GM19468 (cell line): ENCODE measurements at regions not wholly inside any gene's neighbourhood (a gene's known extent, or its start where the extent isn't known, plus 50 kb on each side); places are given as distances from the start of the nearest gene placed in this dataset.

ENCODE experiments used
- ATAC-seq: cut with Tn5 transposase; IDR thresholded peaks from one replicate; pipeline ENCODE4 v1.9.1; 2021; ENCODE audit warnings: mild to moderate bottlenecking, moderate library complexity, moderate number of reproducible peaks; ENCODE audit not compliant: unreplicated experiment; ENCODE audit errors: extremely low read depth

DNA sequence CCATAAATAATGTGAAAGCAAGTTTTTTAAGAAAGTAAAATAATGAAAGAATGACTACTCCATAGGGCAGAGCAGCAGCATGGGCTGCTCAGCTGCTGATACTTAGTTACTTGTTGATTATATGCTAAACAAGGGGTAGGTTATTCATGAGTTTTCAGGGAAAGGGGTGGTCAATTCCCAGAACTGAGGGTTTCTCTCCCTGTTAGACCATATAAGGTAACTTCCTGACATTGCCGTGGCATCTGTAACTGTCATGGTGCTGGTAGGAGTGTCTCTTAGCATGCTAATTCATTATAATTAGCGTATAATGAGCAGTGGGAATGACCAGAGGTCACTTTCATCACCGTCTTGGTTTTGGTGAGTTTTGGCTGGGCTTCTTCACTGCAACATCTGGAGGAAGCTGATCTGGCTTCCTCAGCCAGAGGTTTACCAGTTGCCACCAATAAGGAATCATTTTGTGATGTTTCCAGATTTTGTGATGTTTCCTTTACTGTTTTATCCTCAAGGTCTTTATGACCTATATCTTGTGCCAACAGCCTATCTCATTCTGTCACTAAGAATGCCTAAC is 121.8 kb upstream of the CHL1 start:
- no peak for ATAC-seq

DNA sequence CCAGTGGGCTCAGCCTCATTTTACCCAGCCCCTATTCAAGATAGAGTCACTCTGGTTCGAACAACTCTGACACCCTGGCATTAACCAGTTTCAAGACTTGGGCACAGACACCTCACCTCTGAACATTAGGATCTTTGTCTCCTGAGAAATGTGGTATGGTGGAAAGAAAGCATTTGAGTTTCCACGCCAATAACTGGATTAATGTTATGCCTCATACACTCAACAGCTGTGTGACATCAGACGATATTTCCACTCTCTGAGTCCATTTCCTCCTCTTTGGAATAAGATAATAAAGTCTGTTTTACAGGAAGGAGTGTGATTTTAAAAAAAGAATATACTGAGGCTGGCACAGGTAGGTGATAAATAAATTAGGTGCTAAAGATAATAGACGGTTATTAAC is 121.3 kb upstream of the CHL1 start:
- no peak for ATAC-seq

DNA sequence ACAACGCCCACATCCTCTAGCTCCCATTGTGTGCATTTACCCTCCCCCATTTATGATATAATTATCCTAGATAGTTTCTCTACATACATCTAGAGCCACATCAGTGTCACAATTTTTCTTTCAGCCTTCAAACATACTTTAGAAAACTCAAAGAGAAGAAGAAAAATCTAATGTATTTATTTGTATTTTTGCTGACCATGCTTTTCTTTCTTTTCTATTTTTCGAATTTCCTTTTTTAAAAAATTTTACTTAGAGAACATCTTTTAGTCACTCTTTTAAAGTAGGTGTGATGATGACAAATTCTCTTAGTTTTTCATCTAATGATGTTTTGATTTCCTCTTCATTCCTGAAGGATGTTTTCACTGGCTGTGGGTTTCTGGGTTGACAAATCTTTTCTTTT is 117.0 kb upstream of the CHL1 start:
- no peak for ATAC-seq

DNA sequence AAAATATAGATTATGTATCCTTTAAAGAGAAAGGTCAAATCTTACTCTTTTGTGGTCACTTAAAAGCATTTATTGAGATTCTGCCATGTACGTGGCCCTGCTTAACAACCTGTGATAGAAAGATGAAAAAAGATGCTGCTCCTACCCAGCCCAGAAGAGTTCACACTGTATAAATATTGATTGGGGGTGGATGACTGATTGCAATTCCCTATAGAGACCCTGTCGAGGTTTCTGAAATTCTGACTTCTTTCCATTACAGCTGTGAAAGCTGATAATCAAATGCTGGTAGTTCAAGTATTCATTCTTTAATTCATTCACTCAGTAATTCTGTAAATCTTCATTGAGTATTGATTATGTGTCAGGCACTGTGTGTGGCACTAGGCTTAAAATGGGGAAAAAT is 114.1 kb upstream of the CHL1 start:
- ATAC-seq, result no peak

DNA sequence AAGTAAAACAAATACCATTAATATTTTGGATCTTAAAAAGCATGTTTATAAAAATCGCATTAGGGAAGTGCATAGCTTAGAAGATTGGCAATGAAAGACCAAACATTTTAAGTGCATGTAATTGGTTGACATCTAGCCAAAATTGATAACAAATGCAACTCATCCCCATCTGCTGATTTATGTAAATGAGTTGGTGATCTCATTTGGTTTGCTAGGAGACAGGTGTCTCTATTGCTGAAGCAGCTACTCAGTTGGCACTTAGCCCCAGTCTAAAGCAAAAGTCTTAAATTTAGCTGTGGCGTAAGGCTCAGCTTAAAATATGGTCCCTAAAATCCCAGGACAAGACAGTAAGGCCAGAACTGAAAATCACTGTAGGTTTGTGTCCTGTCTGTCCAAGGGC is 113.5 kb upstream of the CHL1 start:
- no peak for ATAC-seq

DNA sequence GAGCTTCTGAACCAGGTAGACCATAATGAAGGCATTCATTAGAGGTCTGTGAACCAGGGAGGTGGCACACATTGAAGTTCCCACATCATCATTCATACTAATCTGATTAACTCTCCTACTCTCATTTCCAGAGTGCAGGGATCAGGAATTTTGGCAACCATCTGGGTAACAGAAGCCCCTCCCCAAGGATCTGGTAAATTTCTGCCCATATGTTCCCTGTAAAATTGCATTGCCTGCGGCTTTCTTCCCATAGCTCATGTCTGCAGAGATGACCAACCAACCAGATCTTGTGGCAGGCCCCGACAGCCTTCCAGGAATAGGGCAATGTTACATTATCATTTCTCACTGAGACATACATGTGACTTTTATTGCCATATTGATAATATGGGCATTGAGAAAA is 111.4 kb upstream of the CHL1 start:
- ATAC-seq, result no peak

DNA sequence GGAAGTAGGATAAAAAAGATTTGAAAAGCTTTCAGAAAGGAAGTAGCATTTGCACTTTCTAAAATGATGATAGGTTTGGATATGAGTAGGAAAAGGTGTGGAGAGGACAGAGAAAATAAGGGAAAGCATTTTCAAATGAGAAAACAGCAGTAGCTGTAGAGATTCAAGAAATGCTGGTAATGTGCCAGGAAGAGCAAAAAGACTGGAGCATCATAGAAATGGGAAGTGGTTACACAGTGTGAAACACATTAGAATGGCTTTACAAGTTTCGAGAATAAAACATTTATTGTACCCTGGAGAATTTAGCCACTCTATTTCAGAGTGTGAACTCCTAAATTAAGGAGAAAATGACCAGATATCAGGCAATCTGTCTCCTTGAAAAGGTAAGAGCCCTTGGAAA is 108.3 kb upstream of the CHL1 start:
- ATAC-seq, result no peak

DNA sequence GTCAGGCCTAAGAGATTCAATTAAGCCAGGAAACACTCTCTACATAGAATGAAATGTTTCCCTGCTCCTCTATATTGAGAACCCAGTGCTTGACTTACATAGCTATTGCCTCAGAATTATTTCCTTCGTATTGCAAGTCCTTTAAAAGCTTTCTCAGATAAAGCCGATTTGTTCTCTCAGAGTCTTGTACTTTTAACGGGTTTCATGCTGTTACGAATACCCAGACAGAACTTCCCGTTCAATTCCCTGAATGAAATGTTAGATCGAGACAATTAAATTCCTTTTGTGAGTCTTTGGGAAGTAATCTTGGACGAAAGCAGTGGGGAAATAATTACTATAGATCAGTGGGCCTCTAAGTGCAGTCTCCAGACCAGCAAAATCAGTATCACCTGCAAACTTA is 102.8 kb upstream of the CHL1 start:
- no peak for ATAC-seq

DNA sequence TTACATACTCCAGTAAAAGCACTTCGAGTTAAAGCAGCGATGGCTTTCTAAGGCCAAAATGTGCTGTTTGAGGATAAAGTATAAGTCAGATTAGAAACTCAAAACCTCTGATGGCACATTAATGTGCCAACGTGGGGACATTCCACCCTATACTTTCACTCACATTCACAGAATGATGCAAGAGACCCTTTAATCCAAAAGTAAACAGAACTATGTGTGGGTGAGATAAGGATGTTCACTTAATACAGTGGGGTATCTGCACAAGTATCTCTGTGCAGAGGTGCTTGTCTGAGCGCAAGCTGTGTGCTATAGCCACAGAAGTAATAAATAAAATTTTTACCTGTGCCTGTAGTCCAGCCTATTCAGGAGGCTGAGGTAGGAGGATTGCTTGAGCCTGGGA is 100.3 kb upstream of the CHL1 start:
- ATAC-seq, result no peak

DNA sequence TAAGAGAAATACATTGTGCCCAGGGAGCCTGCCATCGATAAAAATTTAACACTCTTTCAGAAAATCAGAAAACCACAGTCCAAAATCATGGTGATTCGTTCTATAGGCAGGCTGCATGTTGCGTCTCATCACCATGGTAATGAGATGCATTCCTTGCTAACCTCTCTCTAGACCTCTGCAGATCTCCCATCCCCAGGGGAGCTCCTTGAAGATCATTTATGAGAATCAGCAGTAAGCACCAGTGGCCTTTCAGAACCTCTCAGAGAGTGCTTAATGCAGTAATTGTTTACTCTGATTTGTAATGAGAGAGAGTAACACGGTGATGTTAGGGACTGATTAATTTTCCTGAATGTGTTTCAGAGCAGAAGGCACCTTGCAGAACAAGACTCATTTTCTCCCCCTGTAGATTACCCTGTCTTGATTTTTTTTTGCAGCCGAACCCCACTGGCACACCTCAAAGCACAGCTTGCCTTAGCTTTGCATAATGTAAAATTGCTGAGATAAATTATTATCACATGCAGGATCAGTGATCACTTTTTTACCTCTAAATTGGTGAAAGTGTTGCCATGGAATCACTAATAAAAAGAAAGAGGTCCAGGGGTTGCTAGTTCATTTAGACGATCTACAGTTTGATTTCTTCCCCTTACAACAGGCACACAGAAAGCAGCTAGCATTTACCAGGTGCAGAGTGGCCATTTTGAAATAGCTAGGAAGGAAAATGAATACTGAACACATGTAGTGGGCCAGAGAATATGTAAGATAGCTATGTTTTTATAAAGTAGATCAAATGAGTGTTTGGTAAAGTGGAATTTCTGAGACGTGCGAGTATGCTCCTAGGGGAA is 98.9 kb upstream of the CHL1 start:
- no peak for ATAC-seq

DNA sequence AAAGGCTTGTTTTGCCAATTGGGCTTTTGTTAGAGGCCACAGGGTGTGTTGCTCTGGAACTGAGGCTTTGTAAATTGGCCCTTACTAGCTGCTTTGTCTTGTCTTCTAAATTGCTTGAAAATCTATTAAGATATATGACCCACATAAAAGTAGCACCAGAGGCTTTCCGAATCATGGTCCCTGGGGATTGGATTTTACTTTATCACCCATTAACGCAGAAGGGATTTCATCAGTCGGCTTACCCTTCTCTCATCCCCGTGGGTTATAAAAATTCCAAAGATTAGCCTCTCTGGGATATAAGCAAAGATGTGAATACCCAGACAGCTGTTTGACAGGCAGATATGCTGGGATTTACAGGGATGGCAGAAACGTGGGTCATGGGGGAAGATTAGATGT is 98.3 kb upstream of the CHL1 start:
- no peak for ATAC-seq

DNA sequence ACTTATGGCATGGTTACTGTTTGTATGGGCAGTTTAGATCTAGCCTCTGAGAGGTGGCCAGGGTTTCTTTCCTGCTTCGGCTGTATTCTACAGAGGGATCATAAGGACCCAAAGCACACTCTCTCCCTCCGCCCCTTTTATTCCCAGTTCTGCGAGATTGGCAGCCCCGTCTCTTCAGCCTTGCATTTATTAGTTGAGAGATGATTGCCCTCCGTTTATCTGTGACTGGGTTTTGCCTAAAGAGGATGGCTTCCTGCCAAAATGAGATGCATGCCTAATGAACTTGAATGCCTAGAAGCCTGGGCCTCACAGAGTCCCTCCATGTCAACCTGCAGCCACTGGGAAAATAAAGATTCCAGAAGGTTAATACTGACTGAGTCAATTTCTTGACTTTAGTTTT is 97.1 kb upstream of the CHL1 start:
- ATAC-seq, result no peak

DNA sequence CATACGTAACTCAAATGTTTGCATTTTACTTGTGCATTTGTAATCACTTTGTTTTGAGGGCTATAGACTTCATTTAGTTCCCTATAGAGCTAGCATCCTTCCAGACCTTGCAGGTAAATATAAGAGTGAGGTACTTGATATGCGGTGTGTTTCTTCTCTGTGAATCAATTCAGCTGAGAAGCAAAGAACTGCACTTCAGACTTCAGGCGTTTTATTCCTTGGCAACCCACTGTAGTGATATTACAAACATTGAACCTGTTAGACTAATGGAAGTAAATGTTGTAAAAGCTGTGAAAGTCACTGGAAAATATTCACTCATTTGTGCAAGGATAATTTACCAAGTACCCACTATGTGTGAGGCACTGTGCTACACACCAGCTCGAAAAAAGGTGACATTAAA is 94.1 kb upstream of the CHL1 start:
- no peak for ATAC-seq

DNA sequence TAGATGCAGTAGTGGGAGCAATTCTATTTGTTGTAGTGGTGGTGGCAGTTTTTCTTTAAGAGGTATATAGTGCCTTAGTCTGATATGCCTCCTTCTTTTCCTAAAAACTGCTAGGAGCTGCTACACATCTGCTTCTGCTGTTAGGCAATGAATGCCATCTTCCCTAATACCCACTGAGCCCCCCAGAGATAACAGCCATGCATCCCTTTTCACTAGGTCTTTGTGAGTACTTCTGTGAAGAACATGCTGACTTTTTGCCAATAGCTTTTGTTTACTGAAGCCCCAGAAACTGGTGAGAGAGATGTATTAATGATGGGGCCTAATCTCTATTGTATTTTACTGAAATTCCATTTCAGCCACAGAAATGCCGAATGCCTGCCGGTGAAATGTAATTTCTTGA is 92.6 kb upstream of the CHL1 start:
- no peak for ATAC-seq

DNA sequence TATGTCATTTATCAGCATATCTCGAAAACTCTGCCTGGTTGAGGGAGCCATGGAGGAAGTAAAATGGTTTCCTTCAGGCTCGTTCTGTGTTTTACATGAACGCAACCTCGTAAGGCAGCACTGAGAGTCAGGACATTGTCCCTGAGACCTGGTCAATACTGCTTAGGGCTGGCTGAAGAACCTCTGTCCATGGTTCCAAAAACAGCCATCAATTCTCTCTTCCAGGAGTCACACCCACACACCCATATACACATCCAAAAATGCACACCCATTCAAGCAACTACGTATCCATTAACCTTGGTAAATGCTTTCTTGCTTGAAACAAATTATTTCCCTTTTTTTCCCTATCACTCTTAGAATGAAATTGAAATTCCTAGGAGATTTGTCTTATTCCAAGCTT is 91.0 kb upstream of the CHL1 start:
- ATAC-seq, result no peak

DNA sequence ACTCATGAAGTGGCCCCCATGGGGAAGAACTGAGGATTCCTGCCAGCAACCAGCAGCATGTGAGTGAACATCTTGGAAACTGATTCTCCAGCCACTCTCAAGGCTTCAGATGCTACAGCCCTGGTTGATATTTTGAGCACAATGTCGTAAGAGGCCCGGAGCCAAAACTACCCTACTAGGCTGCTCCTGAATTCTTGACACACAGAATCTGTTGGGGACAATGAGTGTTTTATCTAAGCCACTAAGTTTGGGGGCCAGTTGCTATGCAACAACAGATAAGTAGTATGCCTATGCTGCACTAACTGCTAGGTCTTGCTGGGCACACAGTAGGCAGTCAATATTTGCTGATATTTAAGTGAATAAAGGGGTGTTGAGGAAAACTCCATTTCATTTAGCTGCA is 89.9 kb upstream of the CHL1 start:
- ATAC-seq, result no peak

DNA sequence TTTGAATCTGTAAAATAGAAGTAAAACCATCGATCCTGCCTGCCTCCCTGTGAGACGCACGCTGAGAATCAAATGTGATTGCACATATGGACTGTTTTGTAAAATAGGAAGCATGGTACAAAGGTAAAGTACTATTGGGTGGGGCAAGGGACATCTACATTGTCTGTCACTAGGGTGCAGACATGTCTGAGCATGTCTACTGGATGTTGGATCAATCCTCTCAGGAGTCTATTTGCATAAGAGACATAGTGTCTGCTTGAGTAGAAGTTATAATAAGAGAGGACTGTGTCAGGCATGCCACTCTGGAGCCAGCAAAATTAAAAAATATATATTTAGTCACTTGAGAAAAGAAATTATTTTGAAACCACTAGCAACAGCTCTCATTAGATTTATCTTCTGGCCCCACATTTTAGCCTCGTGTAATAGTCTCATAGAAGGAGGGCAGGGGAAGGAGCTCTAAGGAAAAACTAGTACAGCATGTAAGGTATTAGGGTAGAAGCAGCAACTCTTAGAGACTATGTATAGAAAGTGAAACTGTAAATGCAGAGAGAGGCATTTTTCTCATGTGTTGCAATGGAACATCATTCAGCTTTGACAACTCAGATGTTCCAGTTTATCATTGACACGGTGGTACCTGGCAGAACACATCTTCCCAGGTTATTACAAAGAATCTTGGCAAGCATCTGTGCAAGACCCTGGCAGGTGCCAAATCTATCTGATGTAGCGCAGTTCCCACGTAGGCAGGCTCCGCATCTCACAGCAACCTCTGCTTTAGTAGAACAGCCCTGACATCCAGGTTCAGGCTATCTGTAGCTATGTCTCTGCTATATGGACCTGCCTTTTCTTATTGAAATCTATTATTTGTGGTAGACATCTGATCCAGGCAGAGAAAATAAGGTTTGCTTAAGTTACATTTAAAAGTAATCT is 85.2 kb upstream of the CHL1 start:
- peak; percentile 76 for ATAC-seq

DNA sequence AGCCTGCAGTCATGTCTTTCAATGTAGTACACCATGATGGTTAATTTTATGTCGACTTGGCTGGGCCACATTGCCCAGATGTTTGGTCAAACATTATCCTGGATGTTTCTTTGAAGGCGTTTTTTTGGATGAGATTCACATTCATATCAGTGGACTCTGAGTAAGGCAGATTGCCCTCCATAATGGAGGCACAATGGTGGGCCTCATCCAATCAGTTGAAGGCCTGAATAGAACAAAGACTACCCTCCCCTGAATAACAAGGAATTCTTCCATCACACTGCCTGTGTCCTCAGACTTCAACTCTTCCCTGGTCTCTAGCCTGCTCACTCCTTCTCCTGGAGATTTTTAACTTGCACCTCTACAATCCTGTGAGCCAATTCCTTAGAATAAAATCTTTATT is 83.8 kb upstream of the CHL1 start:
- ATAC-seq, result no peak

DNA sequence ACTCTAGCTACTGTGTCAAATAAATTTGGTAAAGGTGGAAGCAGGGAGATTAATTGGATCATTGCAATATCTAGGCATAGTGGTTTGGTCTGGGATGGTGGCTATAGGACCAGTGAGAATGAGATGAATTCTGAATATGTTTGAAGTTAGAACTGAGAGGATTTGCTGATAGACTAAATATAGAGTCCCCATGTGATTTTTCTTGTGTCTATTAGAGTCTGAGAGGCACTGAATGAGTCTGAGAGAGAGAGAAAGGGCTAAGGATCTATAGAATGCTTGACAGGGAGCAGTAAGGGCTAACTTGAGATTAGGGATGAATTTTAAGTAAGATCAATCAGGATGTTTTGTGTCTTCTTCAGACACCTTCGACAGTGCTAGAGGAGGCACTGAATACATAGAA is 77.9 kb upstream of the CHL1 start:
- no peak for ATAC-seq

DNA sequence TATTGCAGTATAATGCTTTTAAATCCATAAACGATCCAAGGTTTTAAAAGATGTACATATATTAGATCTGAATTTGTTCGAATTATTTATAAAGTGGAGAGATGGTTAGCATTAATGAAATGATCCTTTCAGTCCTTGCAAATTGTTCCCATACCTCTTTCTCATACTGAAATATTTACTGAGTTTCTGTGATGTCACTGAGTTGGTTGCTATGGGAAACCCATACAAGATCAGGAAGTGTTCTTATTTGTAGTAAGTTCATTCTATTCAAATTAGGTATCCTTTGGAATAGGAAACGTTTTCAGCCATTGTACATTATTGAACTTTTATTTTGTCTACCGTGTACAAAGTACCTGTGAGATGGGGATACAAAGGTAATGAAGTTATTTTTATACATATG is 73.2 kb upstream of the CHL1 start:
- no peak for ATAC-seq

DNA sequence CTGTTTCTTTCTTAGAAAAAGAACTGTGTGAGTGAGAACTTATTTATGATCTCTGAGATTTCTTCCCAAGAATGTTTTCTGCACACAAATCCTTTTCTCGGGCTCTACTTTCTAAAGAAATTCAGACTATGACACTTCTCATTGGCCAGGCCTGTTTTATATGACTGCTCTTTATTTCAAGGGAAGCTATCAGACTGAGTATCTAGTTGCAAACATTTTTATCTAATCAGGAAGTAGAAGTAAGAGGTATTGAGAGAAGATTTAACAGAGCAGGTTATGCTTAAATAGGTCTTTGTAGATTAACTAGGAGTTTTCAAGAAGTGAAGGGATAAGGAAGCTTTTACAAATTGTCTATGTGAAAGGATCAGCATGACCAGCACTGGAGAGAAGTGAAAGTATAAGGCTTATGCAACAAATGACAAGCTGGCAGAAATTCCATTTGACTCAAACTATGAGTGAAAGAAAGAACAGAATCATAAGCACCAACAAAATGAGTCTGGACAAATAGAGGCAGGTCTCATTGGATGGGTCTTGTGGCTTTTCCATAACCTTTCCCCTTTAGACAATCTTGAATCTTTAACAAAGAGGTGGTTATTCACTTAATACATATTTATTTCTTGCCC is 71.9 kb upstream of the CHL1 start:
- peak; percentile 43 for ATAC-seq
